Fibroblast of upper back skin (primary cell): ENCODE measurements at regions not wholly inside any gene's neighbourhood (a gene's known extent, or its start where the extent isn't known, plus 50 kb on each side); places are given as distances from the start of the nearest gene placed in this dataset.
A peak's percentile ranks its signal among the peaks of the same experiment; 100 is the strongest.

Source experiments
- DNase-seq: peaks from one replicate; pipeline ENCODE4 v3.0.0-alpha.2; 2013

GRCh38 chr6:45830441-45831139, 185.1 kb downstream of the CLIC5 start:
- DNase-seq = no peak

GRCh38 chr6:45829873-45830272, 185.8 kb downstream of the CLIC5 start:
- no peak for DNase-seq

GRCh38 chr6:45827952-45828530, 187.6 kb downstream of the CLIC5 start:
- no peak for DNase-seq

- DNase-seq = no peak
These were observed 192.8 kb downstream of the CLIC5 start for GRCh38 chr6:45822873-45823272.

GRCh38 chr6:45822246-45822812, 193.3 kb downstream of the CLIC5 start:
- no peak for DNase-seq

- DNase-seq = no peak
These were observed 197.0 kb downstream of the CLIC5 start for GRCh38 chr6:45818655-45819054.

GRCh38 chr6:45816674-45817297, 198.9 kb downstream of the CLIC5 start:
- peak; percentile 91 for DNase-seq

- peak; percentile 81 for DNase-seq
These were observed 200.1 kb downstream of the CLIC5 start for GRCh38 chr6:45815466-45816125.

GRCh38 chr6:45814772-45815171, 200.9 kb downstream of the CLIC5 start:
- no peak for DNase-seq

GRCh38 chr6:45813943-45814342, 201.7 kb downstream of the CLIC5 start:
- no peak for DNase-seq

GRCh38 chr6:45812922-45813321, 202.7 kb downstream of the CLIC5 start:
- DNase-seq = peak; percentile 95

GRCh38 chr6:45808917-45809316, 206.7 kb downstream of the CLIC5 start:
- no peak for DNase-seq

- no peak for DNase-seq
These were observed 207.5 kb downstream of the CLIC5 start for GRCh38 chr6:45808042-45808645.

- no peak for DNase-seq
These were observed 208.2 kb downstream of the CLIC5 start for GRCh38 chr6:45807311-45808041.

- DNase-seq = no peak
These were observed 209.5 kb downstream of the CLIC5 start for GRCh38 chr6:45806172-45806571.

- no peak for DNase-seq
These were observed 212.6 kb downstream of the CLIC5 start for GRCh38 chr6:45803071-45803470.

- peak; percentile 78 for DNase-seq
These were observed 214.0 kb downstream of the CLIC5 start for GRCh38 chr6:45801471-45802289.

- DNase-seq = no peak
These were observed 214.7 kb downstream of the CLIC5 start for GRCh38 chr6:45800911-45801310.

- no peak for DNase-seq
These were observed 220.0 kb downstream of the CLIC5 start for GRCh38 chr6:45795678-45796077.

- DNase-seq = no peak
These were observed 221.2 kb downstream of the CLIC5 start for GRCh38 chr6:45794465-45794864.
